ENCODE measurements at regions not wholly inside any gene's neighbourhood (a gene's known extent, or its start where the extent isn't known, plus 50 kb on each side); places are given as distances from the start of the nearest gene placed in this dataset.
"Not testable (repeated sequence)": the region's sequence is repeated elsewhere in the genome, so short reads cannot be mapped to it uniquely, and the experiment has no call there.

DNA sequence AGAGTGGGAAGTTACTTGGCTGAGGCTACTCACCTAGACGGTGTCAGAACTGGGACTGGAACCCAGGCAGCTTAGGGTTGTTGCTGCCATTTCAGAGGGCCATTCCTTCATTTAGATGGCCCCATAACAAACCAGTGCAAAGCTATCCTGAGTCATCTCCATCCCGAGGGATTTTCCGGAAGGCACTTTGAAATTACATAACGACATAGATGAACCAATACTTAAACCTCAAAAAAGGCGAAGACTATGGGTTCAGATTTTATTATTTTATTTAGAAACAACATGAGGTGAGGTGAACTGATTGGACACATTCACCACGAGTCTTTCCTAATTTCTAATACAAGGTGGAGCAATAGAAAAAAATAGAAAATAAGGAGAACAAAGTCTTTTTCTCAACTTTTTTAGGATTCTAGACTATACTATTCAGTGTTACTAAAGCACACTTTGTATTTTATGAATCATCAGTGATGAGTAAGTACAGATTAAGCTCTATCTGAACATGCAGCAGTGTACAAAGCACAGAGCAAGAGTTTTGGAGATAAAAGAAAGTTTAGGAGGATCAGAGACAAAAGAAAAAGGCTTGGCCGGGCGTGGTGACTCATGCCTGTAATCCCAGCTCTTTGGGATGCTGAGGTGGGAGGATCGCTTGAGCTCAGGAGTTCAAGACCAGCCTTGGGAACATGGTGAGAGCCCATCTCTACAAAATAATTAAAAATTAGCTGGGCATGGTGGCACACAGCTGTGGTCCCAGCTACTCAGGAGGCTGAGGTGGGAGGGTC is 79.5 kb upstream of the SVIL start:
- DNase-seq = no peak

- DNase-seq = no peak
Measured at GRCh38 chr10:29713450-29713849, 78.7 kb upstream of the SVIL start.

- no peak for DNase-seq
Measured at GRCh38 chr10:29712108-29712507, 77.3 kb upstream of the SVIL start.

DNA sequence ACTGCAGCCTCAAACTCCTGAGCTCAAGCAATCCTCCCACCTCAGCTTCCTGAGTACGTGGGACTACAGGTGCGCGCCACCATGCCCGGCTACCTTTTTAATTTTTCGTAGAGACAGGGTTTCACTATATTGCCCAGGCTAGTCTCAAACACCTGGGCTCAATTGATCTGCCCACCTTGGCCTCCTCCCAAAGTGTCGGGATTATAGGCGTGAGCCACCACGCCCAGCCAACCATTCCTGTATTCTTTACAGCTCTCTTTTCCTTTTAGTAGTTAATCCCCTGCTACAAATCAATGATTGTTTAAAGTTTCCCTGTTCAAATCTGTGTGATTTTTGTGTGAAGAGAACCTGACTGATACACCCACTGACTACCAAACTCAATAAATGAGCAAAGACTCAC is 75.4 kb upstream of the SVIL start:
- no peak for DNase-seq

- no peak for DNase-seq
Measured at GRCh38 chr10:29709484-29710002, 74.8 kb upstream of the SVIL start.

DNA sequence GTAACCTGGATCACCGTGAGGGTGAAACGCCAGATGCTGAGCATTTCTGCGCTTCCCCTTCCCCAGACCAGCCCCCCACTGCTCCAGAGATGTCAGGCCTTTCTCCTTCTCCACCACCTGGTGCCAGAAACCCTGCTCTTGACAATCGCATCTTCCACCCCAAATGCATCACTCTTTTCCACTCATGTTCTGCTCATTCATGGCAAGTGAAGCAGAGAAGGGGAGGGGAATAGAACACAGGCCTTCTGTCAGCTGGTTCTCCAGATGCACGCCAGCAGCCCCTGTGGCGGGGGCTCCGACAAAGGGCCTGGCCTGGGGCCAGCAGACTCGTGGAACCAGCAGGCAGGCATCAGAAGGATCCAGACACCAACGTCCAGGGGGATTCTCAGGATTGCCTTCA is 68.5 kb upstream of the SVIL start:
- DNase-seq = no peak

DNA sequence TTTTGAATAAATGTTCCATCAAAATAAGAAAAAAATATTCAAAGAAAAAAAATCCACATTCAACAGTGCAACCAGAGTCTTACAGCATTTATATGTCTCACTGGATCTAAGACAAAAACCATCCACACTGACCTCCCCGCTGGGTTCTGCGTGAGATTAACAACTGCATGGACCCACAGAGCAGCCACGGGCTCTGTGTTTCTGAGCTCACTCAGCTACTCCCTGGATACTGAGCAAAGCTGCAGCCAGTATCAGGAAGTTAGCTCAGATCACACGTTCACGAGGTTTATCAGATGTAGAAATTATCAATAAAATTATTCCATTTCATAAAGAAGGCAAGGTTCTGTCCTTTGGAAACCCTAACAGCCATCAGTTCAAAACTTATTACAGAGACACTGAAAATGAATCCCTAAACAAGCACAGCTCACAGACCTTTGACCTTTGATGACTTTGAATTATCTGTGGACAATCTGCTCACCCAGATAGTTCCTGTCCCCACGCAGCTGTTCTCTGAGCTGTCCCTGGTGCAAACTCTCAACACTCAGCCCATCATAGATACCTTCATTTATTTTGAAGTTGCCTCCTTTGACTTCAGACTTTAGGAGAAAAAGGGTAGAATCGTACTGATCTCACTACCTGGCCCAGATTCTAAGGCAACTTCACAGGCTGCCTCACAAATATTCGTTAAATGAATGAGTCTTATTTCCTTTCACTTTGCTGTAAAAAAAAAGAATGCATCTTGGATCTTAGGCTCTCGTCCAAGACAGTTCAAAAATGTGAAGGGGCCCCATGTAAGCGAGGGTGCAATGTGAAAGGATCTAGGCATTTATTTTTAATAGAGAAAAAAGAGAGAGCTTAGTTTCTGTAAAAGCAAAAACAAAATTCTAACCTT is 67.7 kb upstream of the SVIL start:
- DNase-seq = no peak

DNA sequence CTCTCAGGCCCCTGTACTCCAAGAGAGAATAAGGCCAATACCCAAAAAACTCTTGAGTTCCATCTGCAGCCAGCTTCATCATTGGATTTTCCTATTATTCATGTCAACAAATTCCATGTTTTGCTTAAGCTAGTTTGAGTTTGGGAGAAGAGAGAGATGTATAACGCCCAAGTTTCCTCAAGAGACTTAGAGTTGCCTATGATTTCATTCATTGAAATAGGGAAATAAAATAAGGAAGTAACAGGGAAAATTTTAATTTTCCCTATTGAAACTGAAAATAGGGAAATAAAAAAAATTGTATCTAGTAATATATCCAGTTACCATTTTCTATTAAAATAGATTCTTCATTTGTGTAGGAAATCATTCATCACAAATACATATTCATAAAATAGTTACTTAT is 66.5 kb upstream of the SVIL start:
- DNase-seq = no peak

DNA sequence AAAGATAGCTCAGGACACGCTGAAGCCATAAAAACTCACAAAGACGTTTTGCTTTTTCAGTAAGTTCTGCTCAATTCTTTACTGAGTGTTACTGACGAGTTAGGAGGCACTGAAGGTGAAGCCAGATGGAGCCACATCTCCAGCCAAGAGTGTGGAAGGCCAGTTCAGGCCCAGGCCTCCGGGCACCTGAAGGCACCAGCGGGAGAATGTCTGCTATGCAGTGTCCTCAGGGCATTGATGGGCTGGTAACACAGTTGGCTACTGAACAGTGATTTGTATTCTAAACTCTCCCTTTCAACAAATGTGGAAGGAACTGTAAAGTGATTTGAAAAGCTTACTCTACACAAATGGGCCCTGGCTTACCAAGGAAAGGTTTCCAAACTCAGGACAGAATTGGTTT is 64.8 kb upstream of the SVIL start:
- no peak for DNase-seq

- no peak for DNase-seq
Measured at GRCh38 chr10:29698773-29699490, 64.2 kb upstream of the SVIL start.

DNA sequence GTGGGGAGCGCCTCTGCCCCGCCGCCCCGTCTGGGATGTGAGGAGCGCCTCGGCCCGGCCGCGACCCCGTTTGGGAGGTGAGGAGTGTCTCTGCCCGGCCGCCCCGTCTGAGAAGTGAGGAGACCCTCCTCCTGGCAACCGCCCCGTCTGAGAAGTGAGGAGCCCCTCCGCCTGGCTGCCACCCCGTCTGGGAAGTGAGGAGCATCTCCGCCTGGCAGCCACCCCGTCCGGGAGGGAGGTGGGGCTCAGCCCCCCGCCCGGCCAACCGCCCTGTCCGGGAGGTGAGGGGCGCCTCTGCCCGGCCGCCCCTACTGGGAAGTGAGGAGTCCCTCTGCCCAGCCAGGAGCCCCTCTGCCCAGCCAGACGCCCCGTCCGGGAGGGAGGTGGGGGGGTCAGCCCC is 61.8 kb upstream of the SVIL start:
- DNase-seq = not testable (repeated sequence)

- no peak for DNase-seq
Measured at GRCh38 chr10:29694121-29694520, 59.4 kb upstream of the SVIL start.

GRCh38 chr10:29692121-29692539 is 57.4 kb upstream of the SVIL start:
- no peak for DNase-seq

GRCh38 chr10:29691564-29692072 is 56.8 kb upstream of the SVIL start:
- no peak for DNase-seq

DNA sequence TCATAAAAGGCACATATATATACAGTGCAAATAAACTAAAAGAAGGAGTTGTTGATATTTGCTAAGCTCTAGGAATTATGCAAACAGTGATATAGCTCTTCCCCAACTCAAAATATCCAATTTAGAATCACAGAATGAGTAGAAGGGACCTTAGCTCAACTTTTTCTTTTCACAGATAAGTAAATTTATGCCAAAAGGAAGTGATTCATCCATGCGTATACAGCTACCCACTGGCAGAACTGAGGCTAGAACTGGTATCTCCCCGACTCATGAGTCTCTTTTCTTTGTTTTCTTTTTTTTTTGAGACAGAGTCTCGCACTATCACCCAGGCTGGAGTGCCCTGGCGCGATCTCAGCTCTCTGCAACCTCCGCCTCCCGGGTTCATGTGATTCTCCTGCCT is 54.2 kb upstream of the SVIL start:
- peak; percentile 71 for DNase-seq

DNA sequence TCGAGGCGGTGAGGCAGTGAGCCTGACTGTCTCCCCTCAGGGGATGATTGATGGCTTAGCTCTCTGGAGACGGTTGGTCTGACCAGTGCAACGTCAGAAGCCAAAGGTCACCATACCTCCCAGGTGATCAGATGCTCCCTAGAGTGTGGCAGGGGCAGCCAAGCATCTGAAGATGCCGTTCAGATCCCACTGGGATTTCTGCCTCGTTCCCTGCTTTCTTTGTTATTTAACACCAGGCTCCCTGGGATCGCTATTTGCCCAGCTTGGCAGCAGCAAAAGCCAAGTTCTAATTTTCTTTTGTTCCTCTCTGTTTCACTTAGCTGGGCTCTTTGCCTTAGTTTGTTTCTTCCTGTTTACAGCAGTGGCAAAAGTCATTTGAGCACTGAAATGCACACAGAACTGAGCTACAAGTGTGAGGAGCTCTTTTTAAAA is 53.5 kb upstream of the SVIL start:
- no peak for DNase-seq

GRCh38 chr10:29687421-29688164 is 52.8 kb upstream of the SVIL start:
- peak; percentile 74 for DNase-seq

- no peak for DNase-seq
Measured at GRCh38 chr10:29685506-29685905, 50.7 kb upstream of the SVIL start.

Data from MV-4-11 (cell line).